Right lobe of liver (tissue), 4 donors: ENCODE measurements at regions not wholly inside any gene's neighbourhood (a gene's known extent, or its start where the extent isn't known, plus 50 kb on each side); places are given as distances from the start of the nearest gene placed in this dataset.

ENCODE experiments used
- CTCF ChIP-seq, 4 donors: fragments of 200-600 bp in 3 of 4; fragments of 450-650 bp in 1 of 4; IDR thresholded peaks; one replicate each; pipeline versions ENCODE4 v1.5.1 to v1.8.0; 2016 to 2022; ENCODE audit warnings: antibody characterized with exemption in 4 of 4, mild to moderate bottlenecking in 2 of 4
- POLR2A ChIP-seq: fragments of 450-650 bp; IDR thresholded peaks from one replicate; pipeline ENCODE4 v1.6.1; 2017; ENCODE audit warnings: antibody characterized with exemption, mild to moderate bottlenecking
- donor health status: DM: no; HTN: no; CAD: no.
- donor health status: DM: no; HTN: no; CAD: no.
- donor health status: DM: no; HTN: yes; CAD: no.

GRCh38 chr1:173355281-173356031 lies 121.7 kb upstream of the PRDX6 start:
- no peak for TF ChIP-seq CTCF (IDR thresholded peaks at IDR 0.05)
- no peak for TF ChIP-seq POLR2A
